K562 (cell line): ENCODE measurements at regions not wholly inside any gene's neighbourhood (a gene's known extent, or its start where the extent isn't known, plus 50 kb on each side); places are given as distances from the start of the nearest gene placed in this dataset.

ENCODE experiments used
- ATAC-seq: fragments of 200-7000 bp; cut with Tn5 transposase; 3 replicates; pipeline ENCODE4 v1.9.1; 2020; ENCODE audit warnings: moderate library complexity
- BruUV-seq: library from RNA; stranded (reverse); fragments of 400-500 nt; replicated peaks from 2 replicates; lab custom pipeline; 2021; lab: Mats Ljungman, UMichigan
- CTCF ChIA-PET: fragments of 300-600 bp; formaldehyde crosslinking; extraction: SDS; loops from one replicate; lab custom pipeline; 2021; ENCODE audit warnings: low intra/inter-chr PET ratio; lab: Yijun Ruan, JAX
- POLR2A ChIA-PET: fragments of 300-600, 350-650 bp; sonication (Branson Sonifier 250); formaldehyde crosslinking; extraction: SDS; loops from one replicate; lab custom pipeline; 2021; ENCODE audit warnings: antibody characterized with exemption, inconsistent platforms; lab: Yijun Ruan, JAX
- DNase-seq, 4 experiments: peaks; one replicate each; pipeline versions ENCODE4 v3.0.0 to v3.0.0-alpha.2; 2011 to 2018; ENCODE audit warnings: low spot score in 3 of 4, mixed read lengths in 3 of 4; ENCODE audit errors: extremely low read depth in 1 of 4
- FAIRE-seq: peaks from 2 replicates; lab custom pipeline; 2011; peaks lifted over from hg19 to GRCh38; lab: Jason Lieb, UNC
- H2AFZ ChIP-seq: 2 replicates; pipeline ENCODE4 v1.6.0; 2011; ENCODE audit warnings: low read depth, low read length, control low read depth, inconsistent platforms
- H3K27ac ChIP-seq: fragments of 200-600 bp; 3 replicates; pipeline ENCODE4 v1.8.0; 2011; ENCODE audit warnings: low read depth, mild to moderate bottlenecking, control low read depth, inconsistent platforms, low read length, moderate library complexity, mixed read lengths; ENCODE audit errors: extremely low read depth
- H3K27me3 ChIP-seq, 2 experiments: fragments of 300-600 bp in 1 of 2; 2 replicates in 1 of 2; 3 replicates in 1 of 2; pipeline versions ENCODE4 v1.6.0 to v1.8.0; 2011; ENCODE audit warnings: inconsistent platforms in 2 of 2, low read length in 2 of 2, mild to moderate bottlenecking in 1 of 2, mixed read lengths in 1 of 2, moderate library complexity in 1 of 2; ENCODE audit not compliant: control insufficient read depth in 2 of 2, insufficient read depth in 2 of 2
- H3K36me3 ChIP-seq: fragments of 300-600 bp; 3 replicates; pipeline ENCODE4 v1.8.0; 2011; ENCODE audit warnings: mild to moderate bottlenecking, low read length, inconsistent platforms; ENCODE audit not compliant: control insufficient read depth, insufficient read depth
- H3K4me1 ChIP-seq, 2 experiments: fragments of 200-600 bp in 1 of 2; replicated peaks in 1 of 2; 2 replicates in 1 of 2; 3 replicates in 1 of 2; pipeline versions ENCODE4 v1.5.1 to v1.8.0; 2011; ENCODE audit warnings: inconsistent platforms in 2 of 2, low read length in 2 of 2, mild to moderate bottlenecking in 1 of 2, mixed read lengths in 1 of 2, moderate library complexity in 1 of 2; ENCODE audit not compliant: control insufficient read depth in 2 of 2, insufficient read depth in 2 of 2
- H3K4me2 ChIP-seq: 2 replicates; pipeline ENCODE4 v1.6.1; 2011; ENCODE audit warnings: low read length, control low read depth, inconsistent platforms, mixed read lengths; ENCODE audit not compliant: insufficient read depth
- H3K4me3 ChIP-seq: fragments of 200-600 bp; sonication (generic), shearing (Covaris generic); 2 replicates; pipeline ENCODE4 v1.5.1; 2016; ENCODE audit warnings: control low read depth, inconsistent platforms
- H3K79me2 ChIP-seq: fragments of 200-600 bp; 3 replicates; pipeline ENCODE4 v1.8.0; 2011; ENCODE audit warnings: low read length, inconsistent platforms; ENCODE audit not compliant: control insufficient read depth, insufficient read depth
- H3K9ac ChIP-seq, 2 experiments: 2 replicates each; pipeline versions ENCODE4 v1.6.0 to v1.6.1; 2011; ENCODE audit warnings: low read depth in 2 of 2, low read length in 2 of 2, control low read depth in 1 of 2, inconsistent platforms in 1 of 2, mild to moderate bottlenecking in 1 of 2, mixed read lengths in 1 of 2; ENCODE audit not compliant: insufficient read depth in 1 of 2
- H3K9me1 ChIP-seq: one replicate; pipeline ENCODE4 v1.6.0; 2011; ENCODE audit warnings: inconsistent platforms, mild to moderate bottlenecking, low read length, moderate library complexity; ENCODE audit not compliant: control insufficient read depth, insufficient read depth
- H3K9me3 ChIP-seq: replicated peaks from 2 replicates; pipeline ENCODE4 v1.5.1; 2011; ENCODE audit warnings: low read depth, low read length, inconsistent platforms; ENCODE audit not compliant: control insufficient read depth, insufficient read depth
- H4K20me1 ChIP-seq: replicated peaks from 2 replicates; pipeline ENCODE4 v1.6.1; 2011; ENCODE audit warnings: low read length, inconsistent platforms, mixed read lengths; ENCODE audit not compliant: control insufficient read depth, insufficient read depth
- ASH1L ChIP-seq: fragments of 450-650 bp; IDR thresholded peaks from 2 replicates; pipeline ENCODE4 v1.6.1; 2018; ENCODE audit warnings: borderline replicate concordance, mild to moderate bottlenecking, low read depth; ENCODE audit not compliant: partially characterized antibody
- CHD4 ChIP-seq: fragments of 200-600 bp; sonication (generic); IDR thresholded peaks from 3 replicates; pipeline ENCODE4 v1.6.1; 2012; ENCODE audit warnings: low read depth, mild to moderate bottlenecking, mixed read lengths, low read length, inconsistent platforms; ENCODE audit not compliant: insufficient read depth, insufficient replicate concordance, poor library complexity, severe bottlenecking
- DEAF1 ChIP-seq: fragments of 450-650 bp; formaldehyde crosslinking; IDR thresholded peaks from 2 replicates; pipeline ENCODE4 v1.4.0; 2020; ENCODE audit warnings: mild to moderate bottlenecking, moderate library complexity
- HDAC2 ChIP-seq: fragments of 450-650 bp; IDR thresholded peaks from 2 replicates; pipeline ENCODE4 v1.6.1; 2016; ENCODE audit warnings: mild to moderate bottlenecking
- KHSRP ChIP-seq: fragments of 450-650 bp; IDR thresholded peaks from 2 replicates; pipeline ENCODE4 v1.6.1; 2017
- MAX ChIP-seq: sonication (generic); formaldehyde crosslinking; IDR thresholded peaks from 2 replicates; pipeline ENCODE4 v1.9.0; 2022; ENCODE audit warnings: mild to moderate bottlenecking, missing genetic modification reagents
- RNF219 ChIP-seq: fragments of 250-450 bp; sonication (Bioruptor Pico); IDR thresholded peaks from 2 replicates; pipeline ENCODE4 v1.5.0; 2022; ENCODE audit warnings: mild to moderate bottlenecking
- SIRT6 ChIP-seq: IDR thresholded peaks from one replicate; pipeline ENCODE4 v1.6.1; 2012; ENCODE audit warnings: low read depth, mild to moderate bottlenecking, control low read depth, inconsistent platforms, low read length, moderate library complexity
- SMARCB1 ChIP-seq: IDR thresholded peaks from 2 replicates; pipeline ENCODE4 v1.6.1; 2011; ENCODE audit warnings: improper control_type of control experiment, low read depth; ENCODE audit not compliant: insufficient read length
- ZBTB43 ChIP-seq: sonication (generic); formaldehyde crosslinking; IDR thresholded peaks from 2 replicates; pipeline ENCODE4 v1.8.0; 2023; ENCODE audit warnings: mild to moderate bottlenecking, missing genetic modification reagents
- ZNF79 ChIP-seq: fragments of 250-450 bp; sonication (Bioruptor Pico); IDR thresholded peaks from 2 replicates; pipeline ENCODE4 v1.4.0; 2020; ENCODE audit warnings: low read depth, mild to moderate bottlenecking, moderate library complexity
- WGBS: fragments of 100-300 bp; shearing (Covaris generic); methylation state at CpG from one replicate; pipeline ENCODE4 v1.1.6; 2016; ENCODE audit warnings: low coverage, mixed read lengths; ENCODE audit not compliant: insufficient coverage; ENCODE audit errors: missing lambda C conversion rate; 5-methylcytosine and 5-hydroxymethylcytosine counted together
- in situ Hi-C: fragments of 300-500 bp; cut with MboI; formaldehyde crosslinking; loops from 4 replicates; pipeline ENCODE4 v1.15.0; 2018; ENCODE audit warnings: inconsistent platforms, mixed read lengths
- intact Hi-C: fragments of 100-400 bp; cut with micrococcal nuclease; formaldehyde crosslinking; loops from 2 replicates; pipeline ENCODE4 v1.14.2; 2022

- Histone ChIP-seq H3K4me2 (no peak overlapping the region), H3K36me3 (no peaks in the 10 kb centered on the region), H4K20me1 (no peaks in the 10 kb centered on the region), H2AFZ (no peak overlapping the region), H3K4me3 (no peak overlapping the region), H3K27ac (no peak overlapping the region), H3K27me3 (no peaks in the 10 kb centered on the region), H3K9ac (no peak overlapping the region), H3K79me2 (no peaks in the 10 kb centered on the region), H3K9me1 (no peaks in the 10 kb centered on the region), H3K9me3 (no peaks in the 10 kb centered on the region), H3K4me1 (no peaks in the 10 kb centered on the region)
- no peak for DNase-seq
- CTCF ChIA-PET: no interaction called here
- ATAC-seq: no peak
- intact Hi-C loops: no loop called here
- POLR2A ChIA-PET: no interaction called here
- FAIRE-seq: no peak
- WGBS: under 1% methylated on average over 7 of the region's 7 CpGs
- in situ Hi-C loops: no loop called here
- BruUV-seq: no TSS peak
- TF ChIP-seq DEAF1 (CRISPR knock-in tag) (no peak), SMARCB1 (no peak), ASH1L (no peak), CHD4 (no peak), MAX (CRISPR knock-in tag) (no peak), HDAC2 (no peak), ZNF79 (CRISPR knock-in tag) (no peak), KHSRP (no peak), ZBTB43 (CRISPR knock-in tag) (no peak), SIRT6 (no peak), RNF219 (no peak)
Measured at GRCh38 chr6:9481292-9482029, 933.4 kb downstream of the TFAP2A start.
